Vagina (tissue), 2 donors: ENCODE measurements at regions not wholly inside any gene's neighbourhood (a gene's known extent, or its start where the extent isn't known, plus 50 kb on each side); places are given as distances from the start of the nearest gene placed in this dataset.

ENCODE experiments used
- POLR2A ChIP-seq, 2 donors: fragments of 450-650 bp; IDR thresholded peaks; one replicate each; pipeline ENCODE4 v1.6.1; 2017; ENCODE audit warnings: antibody characterized with exemption in 2 of 2, mild to moderate bottlenecking in 2 of 2, moderate library complexity in 2 of 2
- TF ChIP-seq, protein P1 (sequence below), 3 experiments: fragments of 450-650 bp in 2 of 3; fragments of 200-600 bp in 1 of 3; sonication (generic) in 1 of 3; IDR thresholded peaks; one replicate each; pipeline ENCODE4 v1.5.1; 2017 to 2019; ENCODE audit warnings: antibody characterized with exemption in 3 of 3, mild to moderate bottlenecking in 2 of 3, moderate library complexity in 2 of 3

DNA sequence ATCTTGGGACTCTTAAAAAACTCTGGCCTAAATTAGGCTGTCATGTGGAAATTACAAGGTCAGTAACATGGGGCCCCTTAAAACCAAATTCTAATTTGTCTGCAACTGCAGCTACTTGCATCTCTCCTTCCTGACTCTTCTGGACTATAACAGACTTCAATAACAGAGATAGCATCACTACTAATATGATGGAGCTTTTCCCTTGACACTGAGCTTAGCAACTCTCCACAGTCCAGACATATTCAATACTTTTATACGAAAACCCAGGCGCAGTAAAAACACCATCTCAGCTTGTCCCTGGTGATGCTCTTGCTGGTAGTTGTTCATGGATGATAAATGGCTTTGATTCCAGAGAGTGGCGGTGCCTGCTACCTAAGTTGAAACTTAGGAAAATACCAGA, 850.4 kb downstream of the STIM2 start:
- TF ChIP-seq, protein P1, sequence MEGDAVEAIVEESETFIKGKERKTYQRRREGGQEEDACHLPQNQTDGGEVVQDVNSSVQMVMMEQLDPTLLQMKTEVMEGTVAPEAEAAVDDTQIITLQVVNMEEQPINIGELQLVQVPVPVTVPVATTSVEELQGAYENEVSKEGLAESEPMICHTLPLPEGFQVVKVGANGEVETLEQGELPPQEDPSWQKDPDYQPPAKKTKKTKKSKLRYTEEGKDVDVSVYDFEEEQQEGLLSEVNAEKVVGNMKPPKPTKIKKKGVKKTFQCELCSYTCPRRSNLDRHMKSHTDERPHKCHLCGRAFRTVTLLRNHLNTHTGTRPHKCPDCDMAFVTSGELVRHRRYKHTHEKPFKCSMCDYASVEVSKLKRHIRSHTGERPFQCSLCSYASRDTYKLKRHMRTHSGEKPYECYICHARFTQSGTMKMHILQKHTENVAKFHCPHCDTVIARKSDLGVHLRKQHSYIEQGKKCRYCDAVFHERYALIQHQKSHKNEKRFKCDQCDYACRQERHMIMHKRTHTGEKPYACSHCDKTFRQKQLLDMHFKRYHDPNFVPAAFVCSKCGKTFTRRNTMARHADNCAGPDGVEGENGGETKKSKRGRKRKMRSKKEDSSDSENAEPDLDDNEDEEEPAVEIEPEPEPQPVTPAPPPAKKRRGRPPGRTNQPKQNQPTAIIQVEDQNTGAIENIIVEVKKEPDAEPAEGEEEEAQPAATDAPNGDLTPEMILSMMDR (IDR thresholded peaks at IDR 0.05), result no peak
- no peak for TF ChIP-seq POLR2A (IDR thresholded peaks at IDR 0.05)
